CD1c-positive myeloid dendritic cell (primary cell): ENCODE measurements at regions not wholly inside any gene's neighbourhood (a gene's known extent, or its start where the extent isn't known, plus 50 kb on each side); places are given as distances from the start of the nearest gene placed in this dataset.
A peak's percentile ranks its signal among the peaks of the same experiment; 100 is the strongest.
"Not testable (repeated sequence)": the region's sequence is repeated elsewhere in the genome, so short reads cannot be mapped to it uniquely, and the experiment has no call there.

ENCODE experiments used
- DNase-seq: peaks from one replicate; pipeline ENCODE4 v3.0.0-alpha.2; 2016; ENCODE audit errors: extremely low spot score

GRCh38 chr5:78726571-78726970, 78.0 kb upstream of the LHFPL2 start:
- no peak for DNase-seq

- DNase-seq = no peak
Measured at GRCh38 chr5:78726003-78726402, 77.4 kb upstream of the LHFPL2 start.

GRCh38 chr5:78724061-78724460, 75.5 kb upstream of the LHFPL2 start:
- DNase-seq = no peak

GRCh38 chr5:78720997-78721396, 72.4 kb upstream of the LHFPL2 start:
- DNase-seq = no peak

GRCh38 chr5:78720227-78720985, 71.8 kb upstream of the LHFPL2 start:
- no peak for DNase-seq

GRCh38 chr5:78719504-78720219, 71.1 kb upstream of the LHFPL2 start:
- DNase-seq = no peak

- no peak for DNase-seq
Measured at GRCh38 chr5:78718824-78719223, 70.3 kb upstream of the LHFPL2 start.

GRCh38 chr5:78717674-78718584, 69.4 kb upstream of the LHFPL2 start:
- no peak for DNase-seq

GRCh38 chr5:78716206-78716605, 67.6 kb upstream of the LHFPL2 start:
- DNase-seq = no peak

GRCh38 chr5:78715351-78715750, 66.8 kb upstream of the LHFPL2 start:
- DNase-seq = not testable (repeated sequence)

- DNase-seq = not testable (repeated sequence)
Measured at GRCh38 chr5:78711670-78712069, 63.1 kb upstream of the LHFPL2 start.

GRCh38 chr5:78709729-78710430, 61.3 kb upstream of the LHFPL2 start:
- not testable (repeated sequence) for DNase-seq

- no peak for DNase-seq
Measured at GRCh38 chr5:78706825-78707224, 58.3 kb upstream of the LHFPL2 start.

- no peak for DNase-seq
Measured at GRCh38 chr5:78706381-78706780, 57.8 kb upstream of the LHFPL2 start.

- no peak for DNase-seq
Measured at GRCh38 chr5:78705826-78706225, 57.3 kb upstream of the LHFPL2 start.

GRCh38 chr5:78701795-78702410, 53.3 kb upstream of the LHFPL2 start:
- no peak for DNase-seq

GRCh38 chr5:78699552-78700153, 51.1 kb upstream of the LHFPL2 start:
- peak; percentile 62 for DNase-seq

GRCh38 chr5:78698191-78698791, 49.7 kb upstream of the LHFPL2 start:
- DNase-seq = no peak
